WTC11 (cell line): ENCODE measurements at regions not wholly inside any gene's neighbourhood (a gene's known extent, or its start where the extent isn't known, plus 50 kb on each side); places are given as distances from the start of the nearest gene placed in this dataset.
"Not testable (repeated sequence)": the region's sequence is repeated elsewhere in the genome, so short reads cannot be mapped to it uniquely, and the experiment has no call there.

ENCODE experiments used
- ATAC-seq: fragments of 200-7000 bp; cut with Tn5 transposase; 2 replicates; pipeline ENCODE4 v1.10.0; 2021; ENCODE audit warnings: mild to moderate bottlenecking, moderate library complexity
- CTCF ChIA-PET: fragments of 300-600 bp; sonication (Branson Sonifier 250); formaldehyde crosslinking; loops from one replicate; lab custom pipeline; 2021; ENCODE audit warnings: antibody characterized with exemption; lab: Charles Lee
- POLR2A ChIA-PET: fragments of 350-600 bp; sonication (Branson Sonifier 250); formaldehyde crosslinking; loops from one replicate; lab custom pipeline; 2021; ENCODE audit warnings: antibody characterized with exemption; lab: Charles Lee
- DNase-seq: peaks from one replicate; pipeline ENCODE4 v3.0.0; 2021; ENCODE audit warnings: low spot score
- H3K27ac Mint-ChIP-seq: 2 replicates; pipeline ENCODE4 v1.8.0; 2021; ENCODE audit warnings: mixed read lengths
- H3K27me3 Mint-ChIP-seq: 2 replicates; pipeline ENCODE4 v1.8.0; 2021; ENCODE audit warnings: low read depth, mild to moderate bottlenecking, moderate library complexity, mixed read lengths
- H3K36me3 Mint-ChIP-seq: 2 replicates; pipeline ENCODE4 v1.8.0; 2021; ENCODE audit warnings: mixed read lengths
- H3K4me1 Mint-ChIP-seq: 2 replicates; pipeline ENCODE4 v1.8.0; 2022; ENCODE audit warnings: mixed read lengths
- H3K4me3 Mint-ChIP-seq: 2 replicates; pipeline ENCODE4 v1.8.0; 2021; ENCODE audit warnings: mild to moderate bottlenecking, moderate library complexity, mixed read lengths
- H3K9me3 Mint-ChIP-seq: 2 replicates; pipeline ENCODE4 v1.8.0; 2021; ENCODE audit warnings: mixed read lengths
- CREB1 ChIP-seq: sonication (generic); formaldehyde crosslinking; IDR thresholded peaks from 2 replicates; pipeline ENCODE4 v1.8.0; 2023; ENCODE audit warnings: mild to moderate bottlenecking, missing genetic modification reagents
- ETV6 ChIP-seq: sonication (generic); formaldehyde crosslinking; IDR thresholded peaks from 2 replicates; pipeline ENCODE4 v1.8.1; 2022; ENCODE audit warnings: mild to moderate bottlenecking, missing genetic modification reagents
- GABPB1 ChIP-seq: sonication (generic); formaldehyde crosslinking; IDR thresholded peaks from 2 replicates; pipeline ENCODE4 v1.8.1; 2023; ENCODE audit warnings: mild to moderate bottlenecking, missing genetic modification reagents
- GTF2I ChIP-seq: fragments of 250-450 bp; sonication (Bioruptor Pico); conservative IDR thresholded peaks from 2 replicates; pipeline ENCODE4 v1.4.0; 2021; ENCODE audit warnings: mild to moderate bottlenecking
- JAZF1 ChIP-seq: fragments of 250-450 bp; sonication (Bioruptor Pico); IDR thresholded peaks from 2 replicates; pipeline ENCODE4 v1.9.0; 2021; ENCODE audit warnings: moderate library complexity, mild to moderate bottlenecking, inconsistent platforms
- KAT7 ChIP-seq: sonication (generic); formaldehyde crosslinking; IDR thresholded peaks from 2 replicates; pipeline ENCODE4 v1.8.1; 2023; ENCODE audit warnings: missing genetic modification reagents, mild to moderate bottlenecking, borderline replicate concordance
- NFATC4 ChIP-seq: fragments of 250-450 bp; sonication (Bioruptor Pico); IDR thresholded peaks from 2 replicates; pipeline ENCODE4 v1.9.0; 2021; ENCODE audit warnings: mild to moderate bottlenecking
- TCF7 ChIP-seq: sonication (generic); formaldehyde crosslinking; IDR thresholded peaks from 2 replicates; pipeline ENCODE4 v1.8.0; 2022; ENCODE audit warnings: mild to moderate bottlenecking, low read depth, missing genetic modification reagents, moderate library complexity
- TEAD1 ChIP-seq: sonication (generic); formaldehyde crosslinking; IDR thresholded peaks from 2 replicates; pipeline ENCODE4 v1.8.0; 2022; ENCODE audit warnings: mild to moderate bottlenecking, missing genetic modification reagents
- ZNF263 ChIP-seq: sonication (generic); formaldehyde crosslinking; IDR thresholded peaks from 2 replicates; pipeline ENCODE4 v1.8.1; 2022; ENCODE audit warnings: low read depth, mild to moderate bottlenecking, moderate library complexity, missing genetic modification reagents
- TF ChIP-seq, protein P1 (sequence below): sonication (generic); formaldehyde crosslinking; IDR thresholded peaks from 2 replicates; pipeline ENCODE4 v1.8.1; 2023; ENCODE audit warnings: mild to moderate bottlenecking, missing genetic modification reagents
- TF ChIP-seq, protein P2 (sequence below): sonication (generic); formaldehyde crosslinking; IDR thresholded peaks from 2 replicates; pipeline ENCODE4 v1.8.1; 2023; ENCODE audit warnings: mild to moderate bottlenecking, missing genetic modification reagents, moderate library complexity
- TF ChIP-seq, protein P3 (sequence below): fragments of 250-450 bp; sonication (Bioruptor Pico); IDR thresholded peaks from 2 replicates; pipeline ENCODE4 v1.9.0; 2021; ENCODE audit warnings: mild to moderate bottlenecking
- TF ChIP-seq, protein P4 (sequence below): sonication (generic); formaldehyde crosslinking; IDR thresholded peaks from 2 replicates; pipeline ENCODE4 v1.8.1; 2023; ENCODE audit warnings: mild to moderate bottlenecking, missing genetic modification reagents, borderline replicate concordance

DNA sequence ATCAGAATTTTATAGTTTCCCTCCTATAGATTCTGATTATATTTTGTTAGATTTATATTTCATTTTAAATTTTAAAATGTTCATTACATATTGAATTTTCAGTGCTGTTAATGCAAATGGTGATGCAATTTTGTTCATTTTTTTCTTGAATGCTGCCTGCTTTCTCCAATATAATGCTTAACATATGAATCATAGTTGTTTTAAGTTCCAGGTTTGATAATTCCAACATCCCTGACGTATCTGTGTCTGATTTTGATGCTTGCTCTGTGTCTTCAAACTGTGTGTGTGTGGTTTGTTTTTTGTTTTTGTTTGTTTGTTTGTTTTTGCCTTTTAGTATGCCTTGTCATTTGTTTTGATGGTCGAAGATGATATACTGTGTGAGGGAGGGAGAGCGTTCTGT, 134.7 kb upstream of the ELAC2 start (continued):
- TF ChIP-seq, protein P1, sequence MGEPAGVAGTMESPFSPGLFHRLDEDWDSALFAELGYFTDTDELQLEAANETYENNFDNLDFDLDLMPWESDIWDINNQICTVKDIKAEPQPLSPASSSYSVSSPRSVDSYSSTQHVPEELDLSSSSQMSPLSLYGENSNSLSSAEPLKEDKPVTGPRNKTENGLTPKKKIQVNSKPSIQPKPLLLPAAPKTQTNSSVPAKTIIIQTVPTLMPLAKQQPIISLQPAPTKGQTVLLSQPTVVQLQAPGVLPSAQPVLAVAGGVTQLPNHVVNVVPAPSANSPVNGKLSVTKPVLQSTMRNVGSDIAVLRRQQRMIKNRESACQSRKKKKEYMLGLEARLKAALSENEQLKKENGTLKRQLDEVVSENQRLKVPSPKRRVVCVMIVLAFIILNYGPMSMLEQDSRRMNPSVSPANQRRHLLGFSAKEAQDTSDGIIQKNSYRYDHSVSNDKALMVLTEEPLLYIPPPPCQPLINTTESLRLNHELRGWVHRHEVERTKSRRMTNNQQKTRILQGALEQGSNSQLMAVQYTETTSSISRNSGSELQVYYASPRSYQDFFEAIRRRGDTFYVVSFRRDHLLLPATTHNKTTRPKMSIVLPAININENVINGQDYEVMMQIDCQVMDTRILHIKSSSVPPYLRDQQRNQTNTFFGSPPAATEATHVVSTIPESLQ (CRISPR knock-in tag): no peak
- TF ChIP-seq ETV6 (CRISPR knock-in tag): no peak
- TF ChIP-seq, all 79 proteins: peak for 0

DNA sequence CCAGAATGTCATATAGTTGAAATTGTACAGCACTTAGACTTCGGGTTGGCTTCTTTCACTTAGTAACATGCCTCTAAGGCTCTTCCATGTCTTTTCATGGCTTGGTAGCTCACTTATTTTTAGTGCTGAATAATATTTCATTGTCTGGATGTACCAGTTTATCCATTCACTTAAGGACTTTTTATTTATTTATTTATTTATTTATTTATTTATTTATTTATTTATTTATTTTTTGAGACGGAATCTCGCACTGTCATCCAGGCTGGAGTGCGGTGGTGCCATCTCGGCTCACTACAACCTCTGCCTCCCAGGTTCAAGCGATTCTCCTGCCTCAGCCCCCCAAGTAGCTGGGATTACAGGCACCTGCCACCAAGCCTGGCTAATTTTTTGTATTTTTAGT, 132.9 kb upstream of the ELAC2 start:
- ATAC-seq, H3K36me3 Mint-ChIP-seq, H3K27me3 Mint-ChIP-seq, DNase-seq, H3K9me3 Mint-ChIP-seq, H3K4me1 Mint-ChIP-seq, CTCF ChIA-PET, H3K27ac Mint-ChIP-seq, POLR2A ChIA-PET, H3K4me3 Mint-ChIP-seq: not testable (repeated sequence)

DNA sequence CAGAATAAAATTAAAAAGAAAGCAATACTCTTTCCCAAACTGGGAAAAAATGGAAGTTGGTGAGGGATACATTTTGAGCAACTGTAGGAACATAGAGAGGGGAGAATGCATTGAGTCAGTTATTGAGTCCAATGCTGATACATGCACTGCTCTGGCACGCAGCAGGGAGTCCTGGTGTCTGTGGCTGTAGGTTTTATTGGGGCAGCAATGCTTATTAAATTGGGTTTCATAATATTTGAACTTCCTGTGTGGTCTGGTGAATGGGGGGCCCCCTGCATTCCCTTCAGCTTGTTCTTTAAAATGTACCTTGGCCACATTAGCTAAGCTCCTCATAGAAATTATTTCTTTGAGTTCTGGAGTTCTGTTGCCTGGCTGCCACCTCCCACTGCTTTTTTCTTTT, 125.2 kb upstream of the ELAC2 start:
- Mint-ChIP-seq H3K9me3 (peaks cover 22% of the 10 kb centered on the region), H3K27ac (no peak overlapping the region), H3K27me3 (no peaks in the 10 kb centered on the region; the same call in 1 of the 2 replicates), H3K4me1 (peaks cover 23% of the 10 kb centered on the region), H3K4me3 (no peak overlapping the region), H3K36me3 (peaks cover 23% of the 10 kb centered on the region)
- TF ChIP-seq JAZF1 (CRISPR knock-in tag) (no peak), TCF7 (no peak), CREB1 (no peak), GTF2I (CRISPR knock-in tag) (no peak), GABPB1 (no peak)
- TF ChIP-seq, protein P2, sequence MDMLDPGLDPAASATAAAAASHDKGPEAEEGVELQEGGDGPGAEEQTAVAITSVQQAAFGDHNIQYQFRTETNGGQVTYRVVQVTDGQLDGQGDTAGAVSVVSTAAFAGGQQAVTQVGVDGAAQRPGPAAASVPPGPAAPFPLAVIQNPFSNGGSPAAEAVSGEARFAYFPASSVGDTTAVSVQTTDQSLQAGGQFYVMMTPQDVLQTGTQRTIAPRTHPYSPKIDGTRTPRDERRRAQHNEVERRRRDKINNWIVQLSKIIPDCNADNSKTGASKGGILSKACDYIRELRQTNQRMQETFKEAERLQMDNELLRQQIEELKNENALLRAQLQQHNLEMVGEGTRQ (CRISPR knock-in tag): no peak
- TF ChIP-seq, protein P3, sequence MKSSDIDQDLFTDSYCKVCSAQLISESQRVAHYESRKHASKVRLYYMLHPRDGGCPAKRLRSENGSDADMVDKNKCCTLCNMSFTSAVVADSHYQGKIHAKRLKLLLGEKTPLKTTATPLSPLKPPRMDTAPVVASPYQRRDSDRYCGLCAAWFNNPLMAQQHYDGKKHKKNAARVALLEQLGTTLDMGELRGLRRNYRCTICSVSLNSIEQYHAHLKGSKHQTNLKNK (CRISPR knock-in tag): no peak
- ATAC-seq (no peak), DNase-seq (no peak)
- POLR2A ChIA-PET: no interaction called here
- CTCF ChIA-PET: no interaction called here

DNA sequence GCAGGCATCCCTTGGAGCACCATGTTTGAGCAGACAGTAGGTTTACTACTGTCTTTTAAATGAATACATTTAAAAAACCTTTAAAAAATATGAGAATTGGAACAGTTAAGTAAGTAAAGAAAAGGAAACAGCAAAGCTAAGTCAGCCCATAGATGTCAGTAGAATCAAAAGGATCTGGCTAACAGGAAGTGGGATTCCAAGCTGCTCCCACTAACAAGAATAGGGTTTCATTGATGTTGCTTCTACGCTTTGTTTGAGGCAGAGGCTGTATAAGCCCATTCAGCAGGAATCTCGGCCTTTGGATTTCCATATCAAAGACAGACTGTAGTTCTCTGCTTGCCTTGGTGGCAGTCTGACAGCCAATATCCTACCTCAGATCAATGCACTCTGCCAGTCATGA, 122.9 kb upstream of the ELAC2 start:
- POLR2A ChIA-PET: no interaction called here

More for the DNA sequence above, 122.9 kb upstream of the ELAC2 start:
- TF ChIP-seq, protein P4, sequence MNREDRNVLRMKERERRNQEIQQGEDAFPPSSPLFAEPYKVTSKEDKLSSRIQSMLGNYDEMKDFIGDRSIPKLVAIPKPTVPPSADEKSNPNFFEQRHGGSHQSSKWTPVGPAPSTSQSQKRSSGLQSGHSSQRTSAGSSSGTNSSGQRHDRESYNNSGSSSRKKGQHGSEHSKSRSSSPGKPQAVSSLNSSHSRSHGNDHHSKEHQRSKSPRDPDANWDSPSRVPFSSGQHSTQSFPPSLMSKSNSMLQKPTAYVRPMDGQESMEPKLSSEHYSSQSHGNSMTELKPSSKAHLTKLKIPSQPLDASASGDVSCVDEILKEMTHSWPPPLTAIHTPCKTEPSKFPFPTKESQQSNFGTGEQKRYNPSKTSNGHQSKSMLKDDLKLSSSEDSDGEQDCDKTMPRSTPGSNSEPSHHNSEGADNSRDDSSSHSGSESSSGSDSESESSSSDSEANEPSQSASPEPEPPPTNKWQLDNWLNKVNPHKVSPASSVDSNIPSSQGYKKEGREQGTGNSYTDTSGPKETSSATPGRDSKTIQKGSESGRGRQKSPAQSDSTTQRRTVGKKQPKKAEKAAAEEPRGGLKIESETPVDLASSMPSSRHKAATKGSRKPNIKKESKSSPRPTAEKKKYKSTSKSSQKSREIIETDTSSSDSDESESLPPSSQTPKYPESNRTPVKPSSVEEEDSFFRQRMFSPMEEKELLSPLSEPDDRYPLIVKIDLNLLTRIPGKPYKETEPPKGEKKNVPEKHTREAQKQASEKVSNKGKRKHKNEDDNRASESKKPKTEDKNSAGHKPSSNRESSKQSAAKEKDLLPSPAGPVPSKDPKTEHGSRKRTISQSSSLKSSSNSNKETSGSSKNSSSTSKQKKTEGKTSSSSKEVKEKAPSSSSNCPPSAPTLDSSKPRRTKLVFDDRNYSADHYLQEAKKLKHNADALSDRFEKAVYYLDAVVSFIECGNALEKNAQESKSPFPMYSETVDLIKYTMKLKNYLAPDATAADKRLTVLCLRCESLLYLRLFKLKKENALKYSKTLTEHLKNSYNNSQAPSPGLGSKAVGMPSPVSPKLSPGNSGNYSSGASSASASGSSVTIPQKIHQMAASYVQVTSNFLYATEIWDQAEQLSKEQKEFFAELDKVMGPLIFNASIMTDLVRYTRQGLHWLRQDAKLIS (CRISPR knock-in tag): no peak
- TF ChIP-seq KAT7 (CRISPR knock-in tag): no peak
- TF ChIP-seq ZNF263 (CRISPR knock-in tag): no peak
- TF ChIP-seq ETV6 (CRISPR knock-in tag): peak; percentile 42; the same call in 1 of the 2 replicates
- TF ChIP-seq NFATC4 (CRISPR knock-in tag): no peak
- TF ChIP-seq TEAD1 (CRISPR knock-in tag): 0 out of 2 replicates have a peak, but pooled peaks have one; percentile 18
- DNase-seq (peak; percentile 12), ATAC-seq (peak; percentile 100)
- peaks cover 23% of the 10 kb centered on the region for H3K4me1 Mint-ChIP-seq
- 0 out of 2 replicates have a peak overlapping the region, but pooled peaks have one; percentile 14 for H3K4me3 Mint-ChIP-seq
- peaks cover 30% of the 10 kb centered on the region for H3K9me3 Mint-ChIP-seq
- H3K27me3 Mint-ChIP-seq: no peaks in the 10 kb centered on the region; the same call in 1 of the 2 replicates
- peaks cover 32% of the 10 kb centered on the region for H3K36me3 Mint-ChIP-seq
- CTCF ChIA-PET: interaction anchor here (0.5 to 1.5 kb wide), 4 partner anchors 26 to 435 kb away, joined by 3 to 9 read pairs (median 4); no protein-coding TSS in a partner anchor
- H3K27ac Mint-ChIP-seq: peak overlapping the region; percentile 88
